ENCODE measurements at regions not wholly inside any gene's neighbourhood (a gene's known extent, or its start where the extent isn't known, plus 50 kb on each side); places are given as distances from the start of the nearest gene placed in this dataset.
"Not testable (repeated sequence)": the region's sequence is repeated elsewhere in the genome, so short reads cannot be mapped to it uniquely, and the experiment has no call there.

GRCh38 chr2:51301381-51301780 lies 269.4 kb upstream of the NRXN1 start:
- no peak overlapping the region for H3K4me3 ChIP-seq (ENCODE audit: low read length)
- no peak for DNase-seq (ENCODE audit: low read depth, low spot score)

- H3K4me3 ChIP-seq (ENCODE audit: low read length) = no peak overlapping the region
These were observed 267.4 kb upstream of the NRXN1 start for GRCh38 chr2:51299370-51299769.

GRCh38 chr2:51297488-51297887 lies 265.6 kb upstream of the NRXN1 start:
- no peak for DNase-seq (ENCODE audit: low read depth, low spot score)
- H3K4me3 ChIP-seq (ENCODE audit: low read length) = no peak overlapping the region

More at GRCh38 chr2:51299370-51299769, 267.4 kb upstream of the NRXN1 start:
- no peak for DNase-seq (ENCODE audit: low read depth, low spot score)

- DNase-seq (ENCODE audit: low read depth, low spot score) = no peak
- no peak overlapping the region for H3K4me3 ChIP-seq (ENCODE audit: low read length)
These were observed 261.8 kb upstream of the NRXN1 start for GRCh38 chr2:51293566-51294200.

- H3K4me3 ChIP-seq (ENCODE audit: low read length) = no peak overlapping the region
- no peak for DNase-seq (ENCODE audit: low read depth, low spot score)
These were observed 260.0 kb upstream of the NRXN1 start for GRCh38 chr2:51291762-51292551.

GRCh38 chr2:51290725-51291124 lies 258.8 kb upstream of the NRXN1 start:
- no peak overlapping the region for H3K4me3 ChIP-seq (ENCODE audit: low read length)
- no peak for DNase-seq (ENCODE audit: low read depth, low spot score)

GRCh38 chr2:51289045-51289444 lies 257.1 kb upstream of the NRXN1 start:
- H3K4me3 ChIP-seq (ENCODE audit: low read length) = no peak overlapping the region
- DNase-seq (ENCODE audit: low read depth, low spot score) = no peak

- no peak for DNase-seq (ENCODE audit: low read depth, low spot score)
- no peak overlapping the region for H3K4me3 ChIP-seq (ENCODE audit: low read length)
These were observed 236.3 kb upstream of the NRXN1 start for GRCh38 chr2:51268191-51268590.

GRCh38 chr2:51265539-51265938 lies 233.6 kb upstream of the NRXN1 start:
- no peak overlapping the region for H3K4me3 ChIP-seq (ENCODE audit: low read length)

GRCh38 chr2:51263951-51264350 lies 232.0 kb upstream of the NRXN1 start:
- DNase-seq (ENCODE audit: low read depth, low spot score) = no peak
- H3K4me3 ChIP-seq (ENCODE audit: low read length) = no peak overlapping the region

More at GRCh38 chr2:51265539-51265938, 233.6 kb upstream of the NRXN1 start:
- no peak for DNase-seq (ENCODE audit: low read depth, low spot score)

GRCh38 chr2:51263101-51263500 lies 231.2 kb upstream of the NRXN1 start:
- not testable (repeated sequence) for H3K4me3 ChIP-seq (ENCODE audit: low read length); DNase-seq (ENCODE audit: low read depth, low spot score)

GRCh38 chr2:51258301-51258700 lies 226.4 kb upstream of the NRXN1 start:
- no peak overlapping the region for H3K4me3 ChIP-seq (ENCODE audit: low read length)
- no peak for DNase-seq (ENCODE audit: low read depth, low spot score)

- DNase-seq (ENCODE audit: low read depth, low spot score) = no peak
- no peak overlapping the region for H3K4me3 ChIP-seq (ENCODE audit: low read length)
These were observed 224.8 kb upstream of the NRXN1 start for GRCh38 chr2:51256736-51257135.

GRCh38 chr2:51251356-51251755 lies 219.4 kb upstream of the NRXN1 start:
- DNase-seq (ENCODE audit: low read depth, low spot score) = no peak
- H3K4me3 ChIP-seq (ENCODE audit: low read length) = no peak overlapping the region

GRCh38 chr2:51247252-51247805 lies 215.4 kb upstream of the NRXN1 start:
- no peak overlapping the region for H3K4me3 ChIP-seq (ENCODE audit: low read length)
- DNase-seq (ENCODE audit: low read depth, low spot score) = no peak

GRCh38 chr2:51243892-51244535 lies 212.1 kb upstream of the NRXN1 start:
- no peak for DNase-seq (ENCODE audit: low read depth, low spot score)
- no peak overlapping the region for H3K4me3 ChIP-seq (ENCODE audit: low read length)

GRCh38 chr2:51237626-51238271 lies 205.8 kb upstream of the NRXN1 start:
- no peak overlapping the region for H3K4me3 ChIP-seq (ENCODE audit: low read length)

GRCh38 chr2:51232027-51232426 lies 200.1 kb upstream of the NRXN1 start:
- H3K4me3 ChIP-seq (ENCODE audit: low read length) = no peak overlapping the region
- no peak for DNase-seq (ENCODE audit: low read depth, low spot score)

More at GRCh38 chr2:51237626-51238271, 205.8 kb upstream of the NRXN1 start:
- DNase-seq (ENCODE audit: low read depth, low spot score) = no peak

GRCh38 chr2:51231071-51231470 lies 199.1 kb upstream of the NRXN1 start:
- no peak overlapping the region for H3K4me3 ChIP-seq (ENCODE audit: low read length)
- no peak for DNase-seq (ENCODE audit: low read depth, low spot score)
